Retina (tissue), 1 donor: ENCODE measurements at regions not wholly inside any gene's neighbourhood (a gene's known extent, or its start where the extent isn't known, plus 50 kb on each side); places are given as distances from the start of the nearest gene placed in this dataset.
A peak's percentile ranks its signal among the peaks of the same experiment; 100 is the strongest.

Source experiments
- DNase-seq: peaks from one replicate; pipeline ENCODE4 v3.0.0-alpha.2; 2016

DNA sequence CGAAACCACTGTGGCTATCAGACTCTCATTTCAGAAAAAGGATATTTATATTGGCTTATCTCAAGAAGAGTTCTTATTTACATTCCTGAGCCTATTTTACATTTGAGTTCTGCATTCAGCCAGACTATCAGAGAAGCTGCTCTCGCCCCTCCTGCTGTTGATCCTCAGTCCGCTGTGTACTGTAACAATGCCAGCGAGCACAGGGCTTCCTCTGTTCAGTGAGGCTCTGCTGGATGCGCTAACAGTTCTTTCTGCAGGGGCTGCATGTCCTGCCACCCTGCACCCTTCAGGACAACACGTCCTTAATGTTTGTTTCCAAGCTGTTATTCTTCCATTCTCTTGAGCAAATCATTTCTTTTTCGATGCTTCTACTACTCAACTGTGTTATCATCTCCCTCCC is 463.7 kb upstream of the SGCG start:
- DNase-seq: no peak

- DNase-seq: peak; percentile 79
Observed at GRCh38 chr13:22726726-22727125, 454.1 kb upstream of the SGCG start.

DNA sequence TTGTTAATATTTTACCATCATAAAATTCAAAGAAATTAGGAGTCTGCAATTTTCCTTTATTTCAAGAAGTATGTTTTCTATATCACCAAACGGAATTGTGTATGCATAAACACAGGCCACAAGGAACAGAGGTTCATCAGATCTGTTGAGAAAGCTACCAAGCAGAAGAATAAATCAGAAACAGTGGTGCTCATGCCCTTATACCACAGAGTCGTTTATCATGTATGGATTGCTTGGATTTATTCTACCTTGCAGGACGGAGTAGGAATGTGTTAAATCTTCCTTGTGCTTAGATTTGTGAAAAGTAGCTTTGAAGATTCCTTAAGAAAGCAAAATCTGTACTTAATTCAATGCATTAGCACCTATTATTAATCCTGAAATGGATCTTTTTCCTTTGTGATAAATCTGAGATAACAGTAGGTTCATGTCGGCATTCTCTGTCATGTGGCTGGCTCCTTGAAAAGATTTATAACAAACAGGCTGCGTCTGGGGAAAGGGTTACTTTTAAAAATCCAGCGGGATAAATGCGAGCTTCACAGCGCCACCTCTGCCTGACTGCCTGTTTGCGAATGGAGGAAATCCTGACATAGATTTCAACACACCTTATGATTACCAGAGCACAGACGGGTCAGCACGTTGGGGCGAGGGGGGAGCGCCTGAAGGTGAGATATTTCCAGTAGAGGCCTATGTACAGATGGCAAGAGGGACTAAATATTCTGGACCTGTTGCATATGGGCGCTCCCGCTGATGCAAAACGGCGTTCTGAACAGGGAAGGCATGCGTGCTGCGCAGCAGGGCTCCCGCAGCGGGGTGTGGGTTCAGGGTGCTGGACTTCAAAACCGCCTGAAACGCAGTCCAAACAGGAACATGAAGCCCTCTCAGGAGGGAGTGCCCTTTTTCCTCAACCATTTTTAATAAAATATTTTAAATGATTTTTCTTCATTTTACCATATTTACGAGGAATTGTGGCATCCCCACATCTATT is 445.5 kb upstream of the SGCG start:
- DNase-seq: no peak

DNA sequence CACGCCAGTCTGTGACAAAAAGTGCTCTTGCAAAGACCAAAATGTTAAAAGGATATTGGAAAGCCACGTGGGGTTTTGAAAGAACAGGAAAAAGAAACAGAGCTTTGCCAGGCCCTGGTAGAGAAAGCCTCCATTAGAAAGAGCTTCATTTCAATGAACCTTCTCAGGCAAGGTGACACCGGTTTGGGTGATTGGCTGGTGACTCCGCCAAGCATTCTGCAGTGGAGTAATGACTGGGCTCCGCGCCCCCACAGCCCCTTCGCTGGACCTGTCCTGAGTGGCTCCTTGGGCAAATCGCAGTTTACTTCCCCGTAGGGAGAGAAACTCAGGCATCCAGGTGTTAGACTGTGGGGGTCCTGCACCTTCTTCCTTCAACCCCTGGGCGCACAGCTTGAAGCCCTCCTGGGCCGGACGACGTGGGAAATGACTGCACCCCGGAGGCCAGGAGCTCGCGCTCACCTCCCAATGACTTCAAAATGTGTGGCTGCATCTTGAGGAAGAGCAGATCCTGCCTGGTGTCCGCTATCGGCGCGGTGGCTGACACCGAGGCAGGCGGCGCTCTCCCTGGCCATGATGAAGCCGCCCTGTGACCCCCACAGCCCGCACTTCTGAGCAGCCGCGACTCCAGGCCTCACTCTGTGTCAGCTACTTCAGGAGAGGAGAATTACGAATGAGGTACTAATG is 444.6 kb upstream of the SGCG start:
- no peak for DNase-seq

- no peak for DNase-seq
Observed at GRCh38 chr13:22736768-22737092, 444.0 kb upstream of the SGCG start.

- no peak for DNase-seq
Observed at GRCh38 chr13:22738357-22738756, 442.4 kb upstream of the SGCG start.

DNA sequence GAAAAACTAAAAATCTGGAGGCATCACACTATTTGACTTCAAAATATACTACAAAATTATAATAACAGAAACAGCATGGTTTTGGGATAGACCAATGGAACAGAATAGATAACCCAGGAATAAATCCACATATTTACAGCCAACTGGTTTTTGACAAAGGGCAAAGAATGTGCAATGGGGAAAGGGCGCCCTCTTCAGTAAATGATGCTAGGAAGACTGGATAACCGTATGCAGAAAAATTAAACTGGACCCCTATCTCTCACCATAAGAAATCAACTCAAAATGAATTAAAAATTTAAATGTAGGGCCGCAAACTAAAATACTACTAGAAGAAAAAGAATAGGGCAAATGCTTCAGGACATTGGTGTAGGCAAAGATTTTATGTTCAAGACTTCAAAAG is 440.5 kb upstream of the SGCG start:
- no peak for DNase-seq

DNA sequence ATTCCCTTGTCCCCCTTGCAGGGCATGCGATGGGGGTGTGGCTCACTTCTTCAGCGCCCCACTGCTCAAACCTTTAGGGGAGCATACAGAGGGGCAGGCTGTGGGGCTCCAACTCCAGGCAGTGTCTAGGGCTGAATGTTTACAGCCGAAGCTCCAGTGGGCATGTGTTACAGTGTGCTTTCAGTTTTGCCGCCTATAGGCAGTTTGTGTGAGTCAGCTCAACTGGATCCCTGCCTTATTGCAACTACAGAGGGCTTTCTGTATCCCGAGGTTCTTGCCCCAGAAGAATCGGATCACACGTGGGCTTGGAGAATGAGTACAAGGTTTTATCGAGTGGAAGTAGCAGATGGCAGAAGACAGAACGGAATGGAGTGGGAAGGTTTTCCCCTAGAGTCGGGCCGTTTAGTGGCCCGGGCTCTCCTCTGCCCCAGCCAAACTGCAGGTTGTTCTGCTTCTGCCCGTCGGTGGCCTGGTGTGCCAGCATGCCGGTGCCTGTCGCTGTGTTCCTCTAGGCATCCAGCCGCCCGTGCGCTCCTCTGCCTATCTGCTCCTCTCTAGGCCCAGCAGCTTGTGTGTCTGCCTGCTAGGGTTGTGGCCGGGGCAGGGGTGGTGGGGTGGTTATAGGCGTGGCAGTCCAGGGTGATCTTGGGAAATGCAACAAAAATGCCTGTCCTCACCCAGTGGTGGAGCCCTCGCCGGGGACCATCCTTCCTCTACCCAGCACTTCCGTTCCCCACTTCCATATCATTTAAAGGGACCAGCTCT is 435.9 kb upstream of the SGCG start:
- no peak for DNase-seq

- no peak for DNase-seq
Observed at GRCh38 chr13:22748866-22749577, 431.8 kb upstream of the SGCG start.

GRCh38 chr13:22749626-22750025 is 431.2 kb upstream of the SGCG start:
- no peak for DNase-seq

GRCh38 chr13:22757530-22758120 is 423.2 kb upstream of the SGCG start:
- no peak for DNase-seq

GRCh38 chr13:22758245-22758644 is 422.5 kb upstream of the SGCG start:
- DNase-seq: no peak

- DNase-seq: no peak
Observed at GRCh38 chr13:22761709-22762108, 419.1 kb upstream of the SGCG start.

GRCh38 chr13:22765547-22765946 is 415.2 kb upstream of the SGCG start:
- no peak for DNase-seq

- no peak for DNase-seq
Observed at GRCh38 chr13:22770891-22771290, 409.9 kb upstream of the SGCG start.

DNA sequence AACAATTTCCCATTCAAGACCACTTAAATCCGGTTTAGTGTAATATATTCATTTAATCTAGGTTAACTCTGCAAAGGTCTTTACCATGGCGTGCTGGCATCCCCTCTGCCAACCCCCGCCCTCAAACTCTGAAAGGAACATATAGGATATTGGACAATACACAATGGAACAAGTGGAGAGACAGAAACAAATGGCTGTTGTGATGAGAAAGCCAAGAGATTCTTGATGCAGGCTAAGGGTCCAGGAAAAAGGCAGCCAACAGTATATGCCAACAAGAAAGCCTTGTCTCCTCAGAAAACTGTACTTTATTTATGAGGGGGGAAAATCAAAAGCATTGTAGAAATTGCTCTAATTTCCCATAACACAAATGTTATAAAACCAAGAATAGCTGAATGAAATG is 407.3 kb upstream of the SGCG start:
- no peak for DNase-seq

GRCh38 chr13:22776394-22777186 is 404.2 kb upstream of the SGCG start:
- peak; percentile 36 for DNase-seq

DNA sequence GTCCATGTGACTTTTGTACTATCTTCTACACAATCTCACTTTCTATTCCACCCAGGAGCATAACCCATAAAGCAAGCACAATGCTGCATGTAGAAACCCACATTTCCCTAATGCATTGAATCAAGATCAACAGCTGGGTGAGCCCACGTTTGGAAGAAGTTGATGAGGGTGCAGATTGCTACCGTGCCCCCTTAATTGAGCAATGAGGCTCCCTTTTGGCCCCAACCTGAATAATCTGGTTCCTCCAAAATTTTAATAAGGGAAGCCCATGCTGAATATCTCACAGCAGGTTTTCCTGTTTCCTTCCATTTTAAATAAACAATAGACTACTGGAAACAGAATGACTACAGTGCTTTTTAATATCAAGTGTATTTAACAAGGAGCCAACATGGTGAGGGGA is 403.6 kb upstream of the SGCG start:
- no peak for DNase-seq

DNA sequence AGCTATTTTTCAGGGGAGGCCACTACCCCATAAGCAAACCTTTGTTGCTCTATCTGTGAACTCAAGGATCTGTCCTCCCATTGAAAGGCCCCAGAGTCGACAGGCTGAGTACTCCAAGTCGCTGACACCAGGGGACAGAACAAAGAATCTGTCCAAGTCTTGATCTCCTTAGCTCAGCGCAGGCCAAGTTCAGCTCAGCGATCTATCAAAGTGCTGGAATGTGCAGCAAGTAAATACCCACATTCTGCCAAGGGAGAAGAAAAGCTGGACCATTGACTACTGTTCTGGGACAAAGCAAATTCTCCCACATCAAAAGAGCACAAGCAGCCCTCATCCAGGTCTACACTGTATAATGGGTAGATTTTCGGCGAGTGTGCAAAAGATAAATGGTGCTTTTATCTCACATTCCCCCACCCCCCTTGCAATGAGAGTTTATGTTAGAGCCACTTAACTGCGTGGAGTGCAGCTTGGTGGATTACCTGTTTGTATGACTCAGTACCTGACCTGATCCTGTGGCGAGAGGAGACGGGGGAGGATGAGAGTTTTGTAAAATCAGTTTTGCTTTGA is 391.7 kb upstream of the SGCG start:
- no peak for DNase-seq

DNA sequence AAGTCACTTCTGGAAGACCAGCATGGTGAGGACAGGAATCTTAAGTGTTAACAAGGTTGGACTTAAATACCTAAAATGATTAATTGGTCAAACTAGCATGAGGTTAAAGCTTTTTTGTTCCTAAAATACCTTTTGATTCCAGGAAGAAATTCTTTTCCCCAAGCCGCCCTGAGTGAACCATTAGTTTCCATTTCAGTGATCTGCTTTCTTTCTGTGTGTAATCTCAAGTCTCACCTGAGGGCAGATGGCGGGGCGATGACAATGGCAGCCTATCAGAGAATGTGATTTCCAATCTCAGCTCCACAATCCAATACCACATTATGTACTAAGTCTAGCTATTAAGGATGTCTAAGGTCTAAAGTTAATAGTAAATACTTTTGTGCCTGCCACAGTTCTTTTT is 390.9 kb upstream of the SGCG start:
- no peak for DNase-seq

- no peak for DNase-seq
Observed at GRCh38 chr13:22793598-22794134, 387.1 kb upstream of the SGCG start.
